Neural crest cell (in vitro differentiated cells): ENCODE measurements at regions not wholly inside any gene's neighbourhood (a gene's known extent, or its start where the extent isn't known, plus 50 kb on each side); places are given as distances from the start of the nearest gene placed in this dataset.
A peak's percentile ranks its signal among the peaks of the same experiment; 100 is the strongest.

Experiments
- DNase-seq: peaks from one replicate; pipeline ENCODE4 v3.0.0; 2021; ENCODE audit warnings: low read depth, mixed read lengths, low spot score
- H3K27ac Mint-ChIP-seq: one replicate; pipeline ENCODE4 v1.8.0; 2021; ENCODE audit warnings: mild to moderate bottlenecking, mixed read lengths; ENCODE audit not compliant: unreplicated experiment
- H3K27me3 Mint-ChIP-seq: 2 replicates; pipeline ENCODE4 v1.8.0; 2021; ENCODE audit warnings: low read depth, mild to moderate bottlenecking, mixed read lengths
- H3K36me3 Mint-ChIP-seq: 2 replicates; pipeline ENCODE4 v1.8.0; 2021; ENCODE audit warnings: low read depth, mild to moderate bottlenecking, mixed read lengths
- H3K4me1 Mint-ChIP-seq: 2 replicates; pipeline ENCODE4 v1.8.0; 2021; ENCODE audit warnings: mixed read lengths
- H3K4me3 Mint-ChIP-seq: one replicate; pipeline ENCODE4 v1.8.0; 2021; ENCODE audit warnings: mild to moderate bottlenecking, mixed read lengths
- H3K9me3 Mint-ChIP-seq: 2 replicates; pipeline ENCODE4 v1.8.0; 2021; ENCODE audit warnings: mixed read lengths
- CTCF ChIP-seq: fragments of 200-600 bp; sonication (generic); conservative IDR thresholded peaks from 2 replicates; pipeline ENCODE4 v1.5.0; 2021; ENCODE audit warnings: antibody characterized with exemption, mild to moderate bottlenecking

- H3K4me1 Mint-ChIP-seq = peaks cover 6% of the 10 kb centered on the region
- H3K27me3 Mint-ChIP-seq = no peaks in the 10 kb centered on the region
- H3K9me3 Mint-ChIP-seq = no peaks in the 10 kb centered on the region
- TF ChIP-seq CTCF = no peak
- H3K36me3 Mint-ChIP-seq = no peaks in the 10 kb centered on the region
- no peak for DNase-seq
- H3K27ac Mint-ChIP-seq = no peak overlapping the region
- H3K4me3 Mint-ChIP-seq = no peak overlapping the region
These were observed 278.7 kb downstream of the RCHY1 start for GRCh38 chr4:75235359-75235951.

GRCh38 chr4:75232546-75232945 lies 281.7 kb downstream of the RCHY1 start:
- no peak for TF ChIP-seq CTCF
- Mint-ChIP-seq H3K9me3 (no peaks in the 10 kb centered on the region), H3K27me3 (no peaks in the 10 kb centered on the region), H3K4me3 (no peak overlapping the region), H3K36me3 (no peaks in the 10 kb centered on the region), H3K27ac (peak overlapping the region; percentile 1), H3K4me1 (peaks cover 6% of the 10 kb centered on the region)
- no peak for DNase-seq

- no peaks in the 10 kb centered on the region for H3K9me3 Mint-ChIP-seq
- no peak for DNase-seq
- H3K36me3 Mint-ChIP-seq = peaks cover 2% of the 10 kb centered on the region
- TF ChIP-seq CTCF = no peak
- H3K27ac Mint-ChIP-seq = no peak overlapping the region
- peaks cover 6% of the 10 kb centered on the region for H3K4me1 Mint-ChIP-seq
- no peaks in the 10 kb centered on the region for H3K27me3 Mint-ChIP-seq
- no peak overlapping the region for H3K4me3 Mint-ChIP-seq
These were observed 284.2 kb downstream of the RCHY1 start for GRCh38 chr4:75229806-75230570.

- no peak for DNase-seq
These were observed 280.6 kb downstream of the PARM1 start for GRCh38 chr4:75213480-75213879.

GRCh38 chr4:75211422-75211821 lies 278.5 kb downstream of the PARM1 start:
- H3K27ac Mint-ChIP-seq = no peak overlapping the region
- no peaks in the 10 kb centered on the region for H3K36me3 Mint-ChIP-seq
- H3K4me3 Mint-ChIP-seq = no peak overlapping the region
- peaks cover 6% of the 10 kb centered on the region for H3K4me1 Mint-ChIP-seq
- no peaks in the 10 kb centered on the region for H3K27me3 Mint-ChIP-seq
- no peak for DNase-seq
- no peaks in the 10 kb centered on the region for H3K9me3 Mint-ChIP-seq
- no peak for TF ChIP-seq CTCF

More at GRCh38 chr4:75213480-75213879, 280.6 kb downstream of the PARM1 start:
- no peak for TF ChIP-seq CTCF
- H3K4me3 Mint-ChIP-seq = no peak overlapping the region
- peaks cover 6% of the 10 kb centered on the region for H3K4me1 Mint-ChIP-seq
- no peaks in the 10 kb centered on the region for H3K36me3 Mint-ChIP-seq
- H3K27me3 Mint-ChIP-seq = peaks cover 4% of the 10 kb centered on the region
- peaks cover 4% of the 10 kb centered on the region for H3K9me3 Mint-ChIP-seq
- no peak overlapping the region for H3K27ac Mint-ChIP-seq
